Kidney tubule cell (primary cell): ENCODE measurements at regions not wholly inside any gene's neighbourhood (a gene's known extent, or its start where the extent isn't known, plus 50 kb on each side); places are given as distances from the start of the nearest gene placed in this dataset.
"Not testable (repeated sequence)": the region's sequence is repeated elsewhere in the genome, so short reads cannot be mapped to it uniquely, and the experiment has no call there.

Experiments used
- DNase-seq: peaks from one replicate; pipeline ENCODE4 v3.0.0-alpha.2; 2018; ENCODE audit warnings: low spot score

- DNase-seq, result not testable (repeated sequence)
Observed at GRCh38 chr9:102153081-102153480, 414.6 kb upstream of the GRIN3A start.

- DNase-seq, result no peak
Observed at GRCh38 chr9:102135768-102136167, 397.3 kb upstream of the GRIN3A start.

- DNase-seq, result no peak
Observed at GRCh38 chr9:102124465-102124864, 386.0 kb upstream of the GRIN3A start.

- no peak for DNase-seq
Observed at GRCh38 chr9:102114557-102114956, 376.1 kb upstream of the GRIN3A start.

GRCh38 chr9:102113191-102113590 is 374.7 kb upstream of the GRIN3A start:
- no peak for DNase-seq

GRCh38 chr9:102106439-102106838 is 368.0 kb upstream of the GRIN3A start:
- no peak for DNase-seq

GRCh38 chr9:102101723-102102122 is 363.3 kb upstream of the GRIN3A start:
- DNase-seq, result peak; percentile 47

- no peak for DNase-seq
Observed at GRCh38 chr9:102087141-102087540, 348.7 kb upstream of the GRIN3A start.

- no peak for DNase-seq
Observed at GRCh38 chr9:102085548-102085947, 347.1 kb upstream of the GRIN3A start.

GRCh38 chr9:102072059-102072764 is 333.8 kb upstream of the GRIN3A start:
- peak; percentile 8 for DNase-seq

GRCh38 chr9:102069969-102070368 is 331.5 kb upstream of the GRIN3A start:
- DNase-seq, result peak; percentile 50

- peak; percentile 76 for DNase-seq
Observed at GRCh38 chr9:102054811-102055210, 316.4 kb upstream of the GRIN3A start.

GRCh38 chr9:102049586-102050246 is 311.3 kb upstream of the GRIN3A start:
- DNase-seq, result no peak

GRCh38 chr9:102047549-102047948 is 309.1 kb upstream of the GRIN3A start:
- DNase-seq, result no peak

- DNase-seq, result no peak
Observed at GRCh38 chr9:102044133-102044532, 305.7 kb upstream of the GRIN3A start.

- no peak for DNase-seq
Observed at GRCh38 chr9:102038006-102038405, 299.6 kb upstream of the GRIN3A start.

GRCh38 chr9:102035929-102036328 is 297.5 kb upstream of the GRIN3A start:
- no peak for DNase-seq

- no peak for DNase-seq
Observed at GRCh38 chr9:102032614-102033013, 294.2 kb upstream of the GRIN3A start.

- no peak for DNase-seq
Observed at GRCh38 chr9:102000956-102001355, 262.5 kb upstream of the GRIN3A start.

- peak; percentile 6 for DNase-seq
Observed at GRCh38 chr9:101999441-101999840, 261.0 kb upstream of the GRIN3A start.

GRCh38 chr9:101995231-101995630 is 256.8 kb upstream of the GRIN3A start:
- DNase-seq, result peak; percentile 89

- DNase-seq, result no peak
Observed at GRCh38 chr9:101993771-101994170, 255.3 kb upstream of the GRIN3A start.

- DNase-seq, result no peak
Observed at GRCh38 chr9:101991926-101992325, 253.5 kb upstream of the GRIN3A start.
